OCI-M1 (cell line): ENCODE measurements at regions not wholly inside any gene's neighbourhood (a gene's known extent, or its start where the extent isn't known, plus 50 kb on each side); places are given as distances from the start of the nearest gene placed in this dataset.

Experiments
- DNase-seq: peaks from one replicate; lab custom pipeline; 2025; lab: John Stamatoyannopoulos, UW

DNA sequence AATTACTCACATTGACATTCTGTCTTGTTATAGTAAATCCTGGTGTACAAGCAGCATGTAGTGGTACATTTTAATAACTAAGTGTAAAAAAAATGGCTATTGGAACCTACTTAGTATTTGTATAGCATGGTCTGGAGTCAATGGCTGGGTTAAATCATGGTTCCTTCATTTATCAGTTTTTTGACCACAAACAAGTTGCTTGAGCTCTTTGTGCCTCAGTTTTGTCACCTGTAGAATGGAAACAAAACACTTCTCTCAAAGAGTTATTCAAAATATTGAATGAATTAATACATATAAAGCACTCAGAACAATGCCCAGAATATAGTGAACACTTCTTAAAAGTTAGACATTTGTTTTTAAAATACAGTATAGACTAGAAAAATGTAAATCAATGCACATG is 93.2 kb upstream of the HS3ST5 start:
- DNase-seq = no peak

DNA sequence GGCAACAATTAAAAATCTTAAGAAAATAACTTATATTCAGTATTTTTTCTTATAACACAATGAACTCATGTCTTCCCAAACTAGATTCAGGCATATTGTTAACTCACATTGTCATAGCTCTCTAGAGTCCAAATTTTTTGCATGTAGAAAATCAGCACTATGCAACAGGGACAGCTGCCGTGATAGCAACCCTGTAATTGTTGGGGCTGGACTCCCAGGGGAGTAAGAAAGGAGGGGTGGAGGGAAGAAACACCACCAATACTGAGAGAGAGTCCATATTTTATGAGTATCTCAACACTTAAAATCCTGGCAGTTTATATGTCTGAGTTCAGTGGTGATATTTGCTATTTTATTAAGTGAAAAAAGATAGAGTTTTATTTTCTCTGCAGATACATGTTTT is 89.6 kb upstream of the HS3ST5 start:
- no peak for DNase-seq

- no peak for DNase-seq
Observed at GRCh38 chr6:114431641-114432040, 88.8 kb upstream of the HS3ST5 start.

DNA sequence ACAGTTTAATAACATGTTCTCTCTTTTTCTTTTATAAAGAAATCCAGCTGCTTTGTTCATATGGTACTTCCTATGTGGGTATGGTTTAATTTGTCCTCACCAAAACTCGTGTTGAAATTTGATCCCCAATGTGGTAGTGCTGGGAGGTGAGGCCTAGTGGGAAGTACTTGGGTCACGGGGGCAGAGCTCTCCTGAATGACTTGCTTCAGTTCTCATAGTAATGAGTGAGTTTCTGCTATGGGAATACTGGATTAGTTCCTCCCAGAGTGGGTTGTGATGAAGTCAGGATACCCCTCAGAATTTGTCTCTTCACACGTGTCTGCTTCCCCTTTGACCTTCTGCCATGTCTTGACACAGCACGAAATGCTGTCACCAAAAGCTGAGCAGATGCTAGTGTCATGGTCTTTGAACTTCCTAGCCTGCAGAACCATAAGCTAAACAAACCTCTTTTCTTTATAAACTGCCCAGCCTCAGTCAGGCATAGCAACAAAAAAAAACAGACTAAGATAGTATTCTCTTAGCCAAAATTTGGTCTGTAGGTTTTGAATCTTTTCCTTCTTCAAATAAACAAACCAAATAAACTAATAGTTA is 87.8 kb upstream of the HS3ST5 start:
- peak; percentile 28 for DNase-seq

DNA sequence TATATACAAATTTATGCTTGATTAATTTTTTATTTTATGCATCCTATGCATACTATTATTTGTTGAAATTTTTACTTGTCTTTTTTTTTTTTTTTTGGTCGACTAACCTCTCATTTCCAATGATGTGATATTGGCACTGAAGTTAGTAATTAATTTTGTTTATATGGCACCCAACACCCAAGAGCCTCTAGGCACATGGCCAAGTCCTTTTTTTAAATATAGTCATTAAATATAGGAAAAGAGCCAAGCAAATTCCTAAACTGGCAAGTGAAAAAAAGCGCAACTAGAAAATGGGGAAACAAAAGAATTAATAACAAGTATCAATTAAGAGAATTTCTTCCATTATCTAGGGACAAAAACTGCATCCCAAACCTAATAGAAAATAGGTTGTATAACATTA is 85.5 kb upstream of the HS3ST5 start:
- DNase-seq = no peak

DNA sequence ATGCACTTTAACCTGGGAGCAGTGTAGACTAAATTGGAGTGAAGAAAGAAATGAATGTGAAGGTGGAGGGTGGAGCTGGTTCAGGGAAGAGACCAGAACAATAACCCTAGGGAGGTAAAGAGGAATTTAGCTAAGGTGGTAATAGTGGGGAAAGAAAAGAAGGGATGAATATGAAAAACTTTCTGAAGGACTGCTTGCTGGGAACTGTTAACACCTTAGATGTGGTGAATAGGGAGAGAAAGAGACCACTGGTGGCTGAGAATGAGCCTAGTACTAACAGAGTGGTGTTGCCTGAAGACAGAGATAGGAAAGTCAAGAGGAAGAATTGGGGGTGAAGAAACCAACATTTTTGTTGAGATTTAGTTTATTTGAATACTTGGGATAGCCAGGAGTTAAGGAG is 78.4 kb upstream of the HS3ST5 start:
- DNase-seq = no peak

- DNase-seq = peak; percentile 14
Observed at GRCh38 chr6:114419175-114419574, 76.4 kb upstream of the HS3ST5 start.

DNA sequence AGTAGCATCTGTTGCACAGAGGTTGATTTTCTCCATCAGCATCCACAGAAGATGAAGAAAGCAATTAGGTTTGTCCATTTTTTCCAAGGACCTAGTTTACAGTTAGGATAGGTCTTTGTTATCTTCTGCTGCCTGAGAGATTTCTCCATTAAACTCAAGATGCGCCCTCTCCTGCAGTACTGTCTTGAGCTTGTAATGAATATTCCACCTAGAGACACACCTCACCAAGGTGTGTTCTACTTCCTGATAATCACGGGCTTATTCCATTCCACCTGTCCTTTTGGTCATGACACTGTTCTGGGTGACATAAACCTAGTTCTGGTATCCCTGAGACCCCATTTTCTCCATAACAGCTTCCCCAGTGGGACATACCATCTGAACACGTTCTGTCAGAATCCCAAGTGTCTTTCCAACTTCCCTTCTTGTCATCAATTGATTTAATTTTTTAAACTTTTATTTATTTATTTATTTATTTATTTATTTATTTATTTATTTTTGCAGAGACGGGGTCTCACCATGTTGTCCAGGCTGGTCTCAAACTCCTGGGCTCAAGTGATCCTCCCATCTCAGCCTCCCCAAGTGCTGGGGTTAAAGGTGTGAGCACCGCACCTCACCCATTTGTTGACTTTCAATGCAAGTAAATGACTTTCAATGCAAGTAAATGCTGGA is 75.6 kb upstream of the HS3ST5 start:
- no peak for DNase-seq

DNA sequence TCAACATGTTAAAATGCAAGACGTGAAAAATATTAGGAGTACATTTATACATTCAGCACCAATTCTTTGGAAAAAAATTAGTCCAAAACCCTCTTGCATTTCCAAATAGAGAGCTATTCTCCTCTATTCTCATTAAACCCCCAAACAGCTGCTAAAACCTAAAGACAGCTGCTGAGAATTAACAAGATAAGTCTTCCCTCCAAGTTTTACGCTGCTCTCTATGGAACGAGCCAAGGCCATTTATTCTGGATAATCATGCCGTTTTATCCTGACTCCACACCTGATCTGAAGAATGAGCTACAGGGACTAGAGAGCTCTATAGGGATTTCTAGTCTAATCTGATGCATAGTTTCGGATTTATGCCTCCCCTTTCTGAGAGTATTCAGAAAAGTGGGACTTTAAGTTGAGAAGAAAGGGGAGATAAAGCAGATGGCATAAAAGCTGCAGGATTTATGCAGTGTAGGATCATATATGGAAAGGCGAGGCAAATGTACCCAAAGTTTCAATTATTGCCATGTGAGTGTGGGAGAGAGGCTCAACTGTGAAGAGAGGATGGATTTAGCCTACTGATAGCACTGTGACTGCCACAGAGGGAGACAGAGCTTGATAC is 64.7 kb upstream of the HS3ST5 start:
- DNase-seq = no peak

- no peak for DNase-seq
Observed at GRCh38 chr6:114404339-114404955, 61.6 kb upstream of the HS3ST5 start.

- DNase-seq = no peak
Observed at GRCh38 chr6:114403858-114404257, 61.0 kb upstream of the HS3ST5 start.

DNA sequence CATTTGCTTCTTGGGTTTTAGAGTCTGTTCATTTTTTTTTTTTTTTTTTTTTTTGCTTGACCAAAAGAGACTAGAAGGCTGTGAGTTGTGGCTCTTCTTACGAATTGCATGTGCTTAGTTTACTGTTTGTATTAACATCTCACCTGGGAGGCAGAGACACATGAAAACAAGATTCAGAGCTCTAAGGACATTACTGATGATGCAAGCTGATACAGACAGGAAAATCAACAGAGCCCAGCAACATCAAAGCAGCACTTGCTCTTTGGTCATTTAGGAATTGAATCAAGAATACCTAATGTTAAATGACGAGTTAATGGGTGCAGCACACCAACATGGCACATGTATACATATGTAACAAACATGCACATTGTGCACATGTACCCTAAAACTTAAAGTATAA is 55.7 kb upstream of the HS3ST5 start:
- no peak for DNase-seq
